ENCODE measurements at regions not wholly inside any gene's neighbourhood (a gene's known extent, or its start where the extent isn't known, plus 50 kb on each side); places are given as distances from the start of the nearest gene placed in this dataset.

GRCh38 chr12:113666223-113666622 lies 194.6 kb upstream of the LHX5 start:
- Histone ChIP-seq H3K27me3 (replicated peaks) (no peaks in the 10 kb centered on the region), H3K4me3 (ENCODE audit: low read depth, low read length) (no peak overlapping the region), H3K36me3 (replicated peaks) (no peaks in the 10 kb centered on the region), H3K27ac (no peak overlapping the region)
- TF ChIP-seq CTCF (IDR thresholded peaks at IDR 0.05; ENCODE audit: low read depth, low read length, missing control alignments): no peak
- no peak for DNase-seq
- in situ Hi-C loops (cut with HindIII; ENCODE audit: low pct_ligation_motif_present, low sequenced_read_pairs): no loop called here

- no peaks in the 10 kb centered on the region for H3K27me3 ChIP-seq (replicated peaks)
- TF ChIP-seq CTCF (IDR thresholded peaks at IDR 0.05; ENCODE audit: low read depth, low read length, missing control alignments): no peak
- no peak overlapping the region for H3K27ac ChIP-seq
- in situ Hi-C loops (cut with HindIII; ENCODE audit: low pct_ligation_motif_present, low sequenced_read_pairs): no loop called here
- DNase-seq: no peak
- no peak overlapping the region for H3K4me3 ChIP-seq (ENCODE audit: low read depth, low read length)
- H3K36me3 ChIP-seq (replicated peaks): no peaks in the 10 kb centered on the region
Observed at GRCh38 chr12:113665457-113665856, 193.8 kb upstream of the LHX5 start.

- no peak overlapping the region for H3K4me3 ChIP-seq (ENCODE audit: low read depth, low read length)
- H3K36me3 ChIP-seq (replicated peaks): no peaks in the 10 kb centered on the region
- no peak overlapping the region for H3K27ac ChIP-seq
- TF ChIP-seq CTCF (IDR thresholded peaks at IDR 0.05; ENCODE audit: low read depth, low read length, missing control alignments): no peak
- in situ Hi-C loops (cut with HindIII; ENCODE audit: low pct_ligation_motif_present, low sequenced_read_pairs): no loop called here
- DNase-seq: no peak
- H3K27me3 ChIP-seq (replicated peaks): no peaks in the 10 kb centered on the region
Observed at GRCh38 chr12:113664224-113664681, 192.6 kb upstream of the LHX5 start.

- no peak for DNase-seq
- H3K4me3 ChIP-seq (ENCODE audit: low read depth, low read length): no peak overlapping the region
- TF ChIP-seq CTCF (IDR thresholded peaks at IDR 0.05; ENCODE audit: low read depth, low read length, missing control alignments): no peak
- H3K27ac ChIP-seq: no peak overlapping the region
- H3K27me3 ChIP-seq (replicated peaks): no peaks in the 10 kb centered on the region
- in situ Hi-C loops (cut with HindIII; ENCODE audit: low pct_ligation_motif_present, low sequenced_read_pairs): no loop called here
- no peaks in the 10 kb centered on the region for H3K36me3 ChIP-seq (replicated peaks)
Observed at GRCh38 chr12:113663396-113663795, 191.7 kb upstream of the LHX5 start.

GRCh38 chr12:113660936-113661335 lies 189.3 kb upstream of the LHX5 start:
- in situ Hi-C loops (cut with HindIII; ENCODE audit: low pct_ligation_motif_present, low sequenced_read_pairs): no loop called here
- DNase-seq: no peak
- no peak for TF ChIP-seq CTCF (IDR thresholded peaks at IDR 0.05; ENCODE audit: low read depth, low read length, missing control alignments)
- H3K36me3 ChIP-seq (replicated peaks): no peaks in the 10 kb centered on the region
- no peaks in the 10 kb centered on the region for H3K27me3 ChIP-seq (replicated peaks)
- no peak overlapping the region for H3K4me3 ChIP-seq (ENCODE audit: low read depth, low read length)
- H3K27ac ChIP-seq: no peak overlapping the region

- DNase-seq: no peak
- H3K36me3 ChIP-seq (replicated peaks): no peaks in the 10 kb centered on the region
- TF ChIP-seq CTCF (IDR thresholded peaks at IDR 0.05; ENCODE audit: low read depth, low read length, missing control alignments): no peak
- no peak overlapping the region for H3K4me3 ChIP-seq (ENCODE audit: low read depth, low read length)
- H3K27me3 ChIP-seq (replicated peaks): no peaks in the 10 kb centered on the region
- no peak overlapping the region for H3K27ac ChIP-seq
- in situ Hi-C loops (cut with HindIII; ENCODE audit: low pct_ligation_motif_present, low sequenced_read_pairs): no loop called here
Observed at GRCh38 chr12:113659416-113659815, 187.7 kb upstream of the LHX5 start.

Measured in brain microvascular endothelial cell (primary cell).